ENCODE measurements at regions not wholly inside any gene's neighbourhood (a gene's known extent, or its start where the extent isn't known, plus 50 kb on each side); places are given as distances from the start of the nearest gene placed in this dataset.

- H3K27ac ChIP-seq (ENCODE audit: low read depth in 2 of 2, low read length in 2 of 2), result no peak overlapping the region
- FAIRE-seq (no peak), DNase-seq (peak in 1 of 5 donors; percentile 30)
- intact Hi-C loops (cut with DNase I), result no loop called here
- H3K36me3 ChIP-seq (ENCODE audit: control insufficient read depth in 2 of 3, insufficient read depth in 3 of 3, low read length in 3 of 3), result no peaks in the 10 kb centered on the region
- TF ChIP-seq, protein P1, sequence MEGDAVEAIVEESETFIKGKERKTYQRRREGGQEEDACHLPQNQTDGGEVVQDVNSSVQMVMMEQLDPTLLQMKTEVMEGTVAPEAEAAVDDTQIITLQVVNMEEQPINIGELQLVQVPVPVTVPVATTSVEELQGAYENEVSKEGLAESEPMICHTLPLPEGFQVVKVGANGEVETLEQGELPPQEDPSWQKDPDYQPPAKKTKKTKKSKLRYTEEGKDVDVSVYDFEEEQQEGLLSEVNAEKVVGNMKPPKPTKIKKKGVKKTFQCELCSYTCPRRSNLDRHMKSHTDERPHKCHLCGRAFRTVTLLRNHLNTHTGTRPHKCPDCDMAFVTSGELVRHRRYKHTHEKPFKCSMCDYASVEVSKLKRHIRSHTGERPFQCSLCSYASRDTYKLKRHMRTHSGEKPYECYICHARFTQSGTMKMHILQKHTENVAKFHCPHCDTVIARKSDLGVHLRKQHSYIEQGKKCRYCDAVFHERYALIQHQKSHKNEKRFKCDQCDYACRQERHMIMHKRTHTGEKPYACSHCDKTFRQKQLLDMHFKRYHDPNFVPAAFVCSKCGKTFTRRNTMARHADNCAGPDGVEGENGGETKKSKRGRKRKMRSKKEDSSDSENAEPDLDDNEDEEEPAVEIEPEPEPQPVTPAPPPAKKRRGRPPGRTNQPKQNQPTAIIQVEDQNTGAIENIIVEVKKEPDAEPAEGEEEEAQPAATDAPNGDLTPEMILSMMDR (IDR thresholded peaks at IDR 0.05; ENCODE audit: borderline replicate concordance, extremely low read depth, insufficient read depth), result peak; percentile 30
- no peak overlapping the region for H3K9ac ChIP-seq (ENCODE audit: low read length in 3 of 3)
- H3K9me3 ChIP-seq (ENCODE audit: control insufficient read depth in 2 of 3, insufficient read depth in 1 of 3, low read length in 3 of 3), result no peaks in the 10 kb centered on the region
- H3K4me1 ChIP-seq (ENCODE audit: control insufficient read depth in 2 of 3, insufficient read depth in 2 of 3, low read depth in 1 of 3, low read length in 3 of 3), result no peaks in the 10 kb centered on the region
- no peaks in the 10 kb centered on the region for H3K27me3 ChIP-seq (ENCODE audit: control insufficient read depth, insufficient read depth, low read length)
- H3K4me3 ChIP-seq (ENCODE audit: low read length in 3 of 3), result no peak overlapping the region
Observed at GRCh38 chr2:122136056-122136455, 380.6 kb downstream of the TSN start.

GRCh38 chr2:122138561-122138960 is 383.1 kb downstream of the TSN start:
- H3K27ac ChIP-seq (ENCODE audit: low read depth in 2 of 2, low read length in 2 of 2), result no peak overlapping the region
- intact Hi-C loops (cut with DNase I), result no loop called here
- DNase-seq (no peak), FAIRE-seq (no peak)
- peaks cover 0 to 2% (median 0%) of the 10 kb centered on the region in 3 donors for H3K9me3 ChIP-seq (ENCODE audit: control insufficient read depth in 2 of 3, insufficient read depth in 1 of 3, low read length in 3 of 3)
- no peak overlapping the region for H3K4me3 ChIP-seq (ENCODE audit: low read length in 3 of 3)
- H3K4me1 ChIP-seq (ENCODE audit: control insufficient read depth in 2 of 3, insufficient read depth in 2 of 3, low read depth in 1 of 3, low read length in 3 of 3), result no peaks in the 10 kb centered on the region
- no peak overlapping the region for H3K9ac ChIP-seq (ENCODE audit: low read length in 3 of 3)
- H3K27me3 ChIP-seq (ENCODE audit: control insufficient read depth, insufficient read depth, low read length), result no peaks in the 10 kb centered on the region
- TF ChIP-seq, protein P1 (IDR thresholded peaks at IDR 0.05; ENCODE audit: borderline replicate concordance, extremely low read depth, insufficient read depth), result no peak
- H3K36me3 ChIP-seq (ENCODE audit: control insufficient read depth in 2 of 3, insufficient read depth in 3 of 3, low read length in 3 of 3), result no peaks in the 10 kb centered on the region

DNA sequence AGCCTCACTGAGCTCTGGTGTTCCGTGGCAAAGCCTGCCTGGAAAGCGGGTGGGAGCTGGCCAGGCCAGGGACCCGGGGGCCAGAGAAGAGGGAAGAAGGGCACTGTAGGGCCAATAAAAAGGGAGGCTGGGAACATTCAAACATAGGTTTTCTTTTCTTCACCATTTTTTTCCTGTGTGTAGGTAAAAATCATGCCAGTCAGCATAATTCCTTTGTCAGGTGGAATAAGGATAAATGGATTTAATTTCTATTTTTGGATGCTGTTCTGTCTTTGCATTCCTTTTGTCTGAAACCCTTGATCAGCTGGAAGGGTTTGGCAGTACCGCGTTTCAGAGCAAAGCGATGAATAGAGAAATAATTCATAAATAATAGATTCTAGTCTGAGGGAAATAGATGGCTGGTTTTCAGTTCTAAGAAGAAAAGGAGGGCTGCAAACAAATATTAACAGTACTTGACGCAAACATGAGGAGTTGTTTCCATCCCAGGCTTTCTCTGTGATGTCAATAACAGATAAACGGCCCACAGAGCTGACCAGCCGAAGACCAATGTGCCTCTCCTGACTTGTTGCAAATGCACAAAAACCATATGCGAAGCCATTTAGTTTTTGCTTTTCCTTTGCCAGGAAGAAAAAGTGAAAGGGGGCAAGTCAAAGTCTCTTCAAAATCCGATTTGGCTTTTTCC is 384.4 kb downstream of the TSN start:
- FAIRE-seq, result no peak
- Histone ChIP-seq H3K4me3 (ENCODE audit: low read length in 3 of 3) (no peak overlapping the region), H3K27ac (ENCODE audit: low read depth in 2 of 2, low read length in 2 of 2) (no peak overlapping the region), H3K27me3 (ENCODE audit: control insufficient read depth, insufficient read depth, low read length) (no peaks in the 10 kb centered on the region), H3K9ac (ENCODE audit: low read length in 3 of 3) (no peak overlapping the region), H3K36me3 (ENCODE audit: control insufficient read depth in 2 of 3, insufficient read depth in 3 of 3, low read length in 3 of 3) (no peaks in the 10 kb centered on the region), H3K9me3 (ENCODE audit: control insufficient read depth in 2 of 3, insufficient read depth in 1 of 3, low read length in 3 of 3) (peaks cover 0 to 2% (median 0%) of the 10 kb centered on the region in 3 donors), H3K4me1 (ENCODE audit: control insufficient read depth in 2 of 3, insufficient read depth in 2 of 3, low read depth in 1 of 3, low read length in 3 of 3) (no peaks in the 10 kb centered on the region)
- intact Hi-C loops (cut with DNase I), result no loop called here
- DNase-seq, result no peak
- TF ChIP-seq, protein P1 (IDR thresholded peaks at IDR 0.05; ENCODE audit: borderline replicate concordance, extremely low read depth, insufficient read depth), result no peak

DNA sequence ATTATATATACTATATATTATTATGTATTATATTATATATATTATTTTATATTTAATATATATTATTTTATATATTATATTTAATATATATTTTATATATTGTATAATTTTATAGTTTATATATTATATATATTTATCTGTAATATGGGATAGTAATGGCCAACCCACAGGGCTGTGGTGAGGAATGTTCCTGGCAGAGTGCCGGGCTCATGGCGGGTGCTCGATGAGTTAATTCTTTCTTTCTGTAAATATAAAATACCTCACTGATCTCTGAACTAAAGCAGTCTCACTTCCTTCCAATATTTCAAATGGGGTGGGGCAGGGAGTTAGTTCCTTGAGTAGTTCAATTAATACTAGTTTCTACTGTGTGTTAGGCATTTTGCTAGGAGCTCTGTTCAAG is 389.4 kb downstream of the TSN start:
- Histone ChIP-seq H3K27ac (ENCODE audit: low read depth in 2 of 2, low read length in 2 of 2) (no peak overlapping the region), H3K4me3 (ENCODE audit: low read length in 3 of 3) (no peak overlapping the region), H3K36me3 (ENCODE audit: control insufficient read depth in 2 of 3, insufficient read depth in 3 of 3, low read length in 3 of 3) (no peaks in the 10 kb centered on the region), H3K9me3 (ENCODE audit: control insufficient read depth in 2 of 3, insufficient read depth in 1 of 3, low read length in 3 of 3) (peaks cover 0 to 2% (median 0%) of the 10 kb centered on the region in 3 donors), H3K9ac (ENCODE audit: low read length in 3 of 3) (no peak overlapping the region), H3K4me1 (ENCODE audit: control insufficient read depth in 2 of 3, insufficient read depth in 2 of 3, low read depth in 1 of 3, low read length in 3 of 3) (no peaks in the 10 kb centered on the region), H3K27me3 (ENCODE audit: control insufficient read depth, insufficient read depth, low read length) (no peaks in the 10 kb centered on the region)
- DNase-seq, result no peak
- TF ChIP-seq, protein P1 (IDR thresholded peaks at IDR 0.05; ENCODE audit: borderline replicate concordance, extremely low read depth, insufficient read depth), result no peak
- intact Hi-C loops (cut with DNase I), result no loop called here
- no peak for FAIRE-seq
